GM12891 (cell line): ENCODE measurements at regions not wholly inside any gene's neighbourhood (a gene's known extent, or its start where the extent isn't known, plus 50 kb on each side); places are given as distances from the start of the nearest gene placed in this dataset.

Source experiments
- PAX5 ChIP-seq: IDR thresholded peaks from 2 replicates; pipeline ENCODE4 v1.6.1; 2011; ENCODE audit warnings: low read length, moderate library complexity, mild to moderate bottlenecking; ENCODE audit not compliant: insufficient read depth, severe bottlenecking
- POLR2A ChIP-seq: IDR thresholded peaks from 2 replicates; pipeline ENCODE4 v1.6.1; 2011; ENCODE audit warnings: low read depth, low read length, control low read depth
- POLR2AphosphoS5 ChIP-seq: IDR thresholded peaks from 2 replicates; pipeline ENCODE4 v1.6.1; 2011; ENCODE audit warnings: low read depth, low read length, control low read depth

DNA sequence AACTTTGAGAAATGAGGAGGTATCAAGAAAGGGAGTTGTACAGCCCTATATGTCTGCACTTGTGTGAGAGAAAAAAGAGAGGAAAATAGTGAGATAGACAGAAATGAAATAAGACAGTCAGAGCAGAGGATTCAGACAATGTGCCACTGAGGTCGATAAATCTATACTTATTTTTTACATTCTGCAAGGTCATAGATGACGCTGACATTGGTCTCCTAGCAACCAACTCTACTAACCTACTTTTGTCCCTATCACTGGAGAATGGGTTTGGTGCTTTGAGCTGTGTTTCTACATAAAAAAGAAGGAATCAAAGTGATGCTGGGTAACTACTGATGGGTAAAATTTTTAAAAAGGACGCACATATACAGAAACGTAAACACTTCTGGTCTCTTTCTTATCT is 573.3 kb upstream of the RORB start:
- no peak for TF ChIP-seq POLR2A
- TF ChIP-seq POLR2AphosphoS5 = no peak
- no peak for TF ChIP-seq PAX5
